GM12878 (cell line): ENCODE measurements at regions not wholly inside any gene's neighbourhood (a gene's known extent, or its start where the extent isn't known, plus 50 kb on each side); places are given as distances from the start of the nearest gene placed in this dataset.

Source experiments
- ATAC-seq: fragments of 200-7000 bp; cut with Tn5 transposase; 3 replicates; pipeline ENCODE4 v1.9.1; 2020; ENCODE audit warnings: mild to moderate bottlenecking, moderate library complexity
- BruUV-seq: library from RNA; stranded (reverse); fragments of 400-500 nt; replicated peaks from 2 replicates; lab custom pipeline; 2021; lab: Mats Ljungman, UMichigan
- CTCF ChIA-PET: fragments of 300-600 bp; sonication (Branson Sonifier 250); formaldehyde crosslinking; extraction: SDS; loops from one replicate; lab custom pipeline; 2021; ENCODE audit warnings: inconsistent platforms; lab: Yijun Ruan, JAX
- POLR2A ChIA-PET: fragments of 350-600 bp; formaldehyde crosslinking; extraction: SDS; loops from one replicate; lab custom pipeline; 2021; ENCODE audit warnings: inconsistent platforms; lab: Charles Lee
- RAD21 ChIA-PET: fragments of 300-600 bp; sonication (Branson Sonifier 250); formaldehyde crosslinking; loops from one replicate; lab custom pipeline; 2023; ENCODE audit warnings: antibody characterized with exemption; ENCODE audit not compliant: unreplicated experiment; lab: Charles Lee
- SMC1A ChIA-PET: fragments of 300-600 bp; sonication (Branson Sonifier 250); formaldehyde crosslinking; loops from one replicate; lab custom pipeline; 2023; ENCODE audit not compliant: unreplicated experiment, uncharacterized antibody; lab: Charles Lee
- DNase-seq: peaks from one replicate; pipeline ENCODE4 v3.0.0-alpha.2; 2011; ENCODE audit warnings: low read depth, low spot score
- FAIRE-seq: peaks from 3 replicates; lab custom pipeline; 2011; peaks lifted over from hg19 to GRCh38; lab: Jason Lieb, UNC
- H2AFZ ChIP-seq: 2 replicates; pipeline ENCODE4 v1.6.0; 2011; ENCODE audit warnings: low read depth, low read length, control low read depth; ENCODE audit not compliant: control insufficient read depth
- H3K27ac ChIP-seq: 2 replicates; pipeline ENCODE4 v1.5.1; 2011; ENCODE audit warnings: control low read depth; ENCODE audit not compliant: control insufficient read depth, insufficient read depth
- H3K27me3 ChIP-seq, 2 experiments: replicated peaks in 1 of 2; 2 replicates each; pipeline versions ENCODE4 v1.6.0 to v1.6.1; 2011; ENCODE audit warnings: low read length in 1 of 2; ENCODE audit not compliant: control insufficient read depth in 2 of 2, insufficient read depth in 2 of 2
- H3K36me3 ChIP-seq, 2 experiments: 2 replicates each; pipeline ENCODE4 v1.5.1; 2011; ENCODE audit warnings: low read length in 1 of 2; ENCODE audit not compliant: control insufficient read depth in 2 of 2, insufficient read depth in 2 of 2
- H3K4me1 ChIP-seq: 2 replicates; pipeline ENCODE4 v1.6.1; 2011; ENCODE audit warnings: mild to moderate bottlenecking, low read length, moderate library complexity, mixed read lengths; ENCODE audit not compliant: control insufficient read depth, insufficient read depth
- H3K4me2 ChIP-seq: 2 replicates; pipeline ENCODE4 v1.6.0; 2011; ENCODE audit warnings: control low read depth; ENCODE audit not compliant: control insufficient read depth, insufficient read depth
- H3K4me3 ChIP-seq: fragments of 200-600 bp; sonication (generic); 2 replicates; pipeline ENCODE4 v1.5.1; 2016
- H3K79me2 ChIP-seq: 2 replicates; pipeline ENCODE4 v1.6.0; 2011; ENCODE audit warnings: low read length; ENCODE audit not compliant: control insufficient read depth, insufficient read depth
- H3K9ac ChIP-seq: 2 replicates; pipeline ENCODE4 v1.8.0; 2011; ENCODE audit warnings: low read length, control low read depth, mixed read lengths; ENCODE audit not compliant: control insufficient read depth, insufficient read depth
- H3K9me3 ChIP-seq: replicated peaks from 3 replicates; pipeline ENCODE4 v1.5.1; 2011; ENCODE audit warnings: mild to moderate bottlenecking, low read length; ENCODE audit not compliant: control insufficient read depth, insufficient read depth
- H4K20me1 ChIP-seq: 2 replicates; pipeline ENCODE4 v1.6.0; 2011; ENCODE audit not compliant: control insufficient read depth, insufficient read depth
- BHLHE40 ChIP-seq, 2 experiments: fragments of 450-650 bp in 1 of 2; IDR thresholded peaks; 2 replicates each; pipeline ENCODE4 v1.6.1; 2011 to 2017; ENCODE audit warnings: low read depth in 2 of 2, borderline replicate concordance in 1 of 2, improper control_type of control experiment in 1 of 2, low read length in 1 of 2, mild to moderate bottlenecking in 1 of 2
- BMI1 ChIP-seq: fragments of 450-650 bp; IDR thresholded peaks from 2 replicates; pipeline ENCODE4 v1.6.1; 2016; ENCODE audit warnings: mild to moderate bottlenecking, moderate library complexity, borderline replicate concordance
- CHD1 ChIP-seq: IDR thresholded peaks from 2 replicates; pipeline ENCODE4 v1.6.1; 2012; ENCODE audit warnings: low read depth, low read length, improper control_type of control experiment
- ESRRA ChIP-seq: IDR thresholded peaks from 2 replicates; pipeline ENCODE4 v1.6.1; 2012; ENCODE audit warnings: mild to moderate bottlenecking, low read length, improper control_type of control experiment
- JUNB ChIP-seq: IDR thresholded peaks from 2 replicates; pipeline ENCODE4 v1.6.1; 2016; ENCODE audit warnings: antibody characterized with exemption, mild to moderate bottlenecking
- MEF2B ChIP-seq: fragments of 450-650 bp; IDR thresholded peaks from 2 replicates; pipeline ENCODE4 v1.6.1; 2018; ENCODE audit warnings: mild to moderate bottlenecking, moderate library complexity; ENCODE audit not compliant: partially characterized antibody, poor library complexity, severe bottlenecking
- NR2C1 ChIP-seq: fragments of 450-650 bp; IDR thresholded peaks from 2 replicates; pipeline ENCODE4 v1.6.1; 2017; ENCODE audit warnings: antibody characterized with exemption, mild to moderate bottlenecking, moderate library complexity
- POLR2A ChIP-seq: IDR thresholded peaks from 2 replicates; pipeline ENCODE4 v1.6.1; 2011; ENCODE audit warnings: low read depth, mild to moderate bottlenecking, low read length
- RAD21 ChIP-seq: IDR thresholded peaks from 2 replicates; pipeline ENCODE4 v1.6.1; 2011; ENCODE audit warnings: mild to moderate bottlenecking, low read depth, low read length, moderate library complexity; ENCODE audit not compliant: insufficient read depth
- RB1 ChIP-seq: fragments of 450-650 bp; formaldehyde crosslinking; IDR thresholded peaks from 2 replicates; pipeline ENCODE4 v1.6.1; 2017; ENCODE audit warnings: mild to moderate bottlenecking, borderline replicate concordance
- RBBP5 ChIP-seq: fragments of 200-600 bp; sonication (generic); conservative IDR thresholded peaks from 2 replicates; pipeline ENCODE4 v1.6.1; 2016
- RELA ChIP-seq: fragments of 450-650 bp; IDR thresholded peaks from 2 replicates; pipeline ENCODE4 v1.8.0; 2014; ENCODE audit warnings: borderline replicate concordance; ENCODE audit not compliant: partially characterized antibody
- SMARCA5 ChIP-seq: fragments of 450-650 bp; IDR thresholded peaks from 2 replicates; pipeline ENCODE4 v1.6.1; 2017; ENCODE audit warnings: mild to moderate bottlenecking
- SMC3 ChIP-seq: IDR thresholded peaks from 2 replicates; pipeline ENCODE4 v1.6.1; 2011; ENCODE audit warnings: low read length, improper control_type of control experiment, borderline replicate concordance
- SP1 ChIP-seq: IDR thresholded peaks from one replicate; pipeline ENCODE4 v1.6.1; 2011; ENCODE audit warnings: low read depth, low read length
- SPI1 ChIP-seq: IDR thresholded peaks from 2 replicates; pipeline ENCODE4 v1.6.1; 2011; ENCODE audit warnings: low read depth, mild to moderate bottlenecking, low read length, moderate library complexity, borderline replicate concordance; ENCODE audit not compliant: insufficient read depth
- SUZ12 ChIP-seq: fragments of 200-600 bp; sonication (generic); IDR thresholded peaks from one replicate; pipeline ENCODE4 v1.6.1; 2018; ENCODE audit warnings: antibody characterized with exemption, mild to moderate bottlenecking; ENCODE audit not compliant: unreplicated experiment
- TCF3 ChIP-seq: IDR thresholded peaks from 2 replicates; pipeline ENCODE4 v1.6.1; 2012; ENCODE audit warnings: low read depth, mild to moderate bottlenecking, low read length, borderline replicate concordance; ENCODE audit not compliant: insufficient read depth
- WRNIP1 ChIP-seq: IDR thresholded peaks from 2 replicates; pipeline ENCODE4 v1.6.1; 2011; ENCODE audit warnings: low read depth, low read length, improper control_type of control experiment, borderline replicate concordance
- YBX1 ChIP-seq: fragments of 450-650 bp; IDR thresholded peaks from 2 replicates; pipeline ENCODE4 v1.6.1; 2016; ENCODE audit warnings: antibody characterized with exemption
- WGBS: methylation state at CpG from one replicate; pipeline ENCODE4 v1.1.6; 2016; ENCODE audit warnings: low lambda C conversion rate; ENCODE audit not compliant: insufficient replicate concordance, insufficient coverage; ENCODE audit errors: missing lambda C conversion rate; 5-methylcytosine and 5-hydroxymethylcytosine counted together
- in situ Hi-C: fragments of 300-500 bp; cut with MboI; formaldehyde crosslinking; loops from 9 replicates; pipeline ENCODE4 v1.14.3; 2018; ENCODE audit warnings: mixed read lengths
- intact Hi-C: fragments of 100-400 bp; cut with micrococcal nuclease; formaldehyde crosslinking; loops from one replicate; pipeline ENCODE4 v1.14.2; 2022; ENCODE audit not compliant: unreplicated experiment
- TF ChIP-seq, protein P1 (sequence below): fragments of 450-650 bp; IDR thresholded peaks from 2 replicates; pipeline ENCODE4 v1.6.1; 2017; ENCODE audit warnings: antibody characterized with exemption, mild to moderate bottlenecking, moderate library complexity

DNA sequence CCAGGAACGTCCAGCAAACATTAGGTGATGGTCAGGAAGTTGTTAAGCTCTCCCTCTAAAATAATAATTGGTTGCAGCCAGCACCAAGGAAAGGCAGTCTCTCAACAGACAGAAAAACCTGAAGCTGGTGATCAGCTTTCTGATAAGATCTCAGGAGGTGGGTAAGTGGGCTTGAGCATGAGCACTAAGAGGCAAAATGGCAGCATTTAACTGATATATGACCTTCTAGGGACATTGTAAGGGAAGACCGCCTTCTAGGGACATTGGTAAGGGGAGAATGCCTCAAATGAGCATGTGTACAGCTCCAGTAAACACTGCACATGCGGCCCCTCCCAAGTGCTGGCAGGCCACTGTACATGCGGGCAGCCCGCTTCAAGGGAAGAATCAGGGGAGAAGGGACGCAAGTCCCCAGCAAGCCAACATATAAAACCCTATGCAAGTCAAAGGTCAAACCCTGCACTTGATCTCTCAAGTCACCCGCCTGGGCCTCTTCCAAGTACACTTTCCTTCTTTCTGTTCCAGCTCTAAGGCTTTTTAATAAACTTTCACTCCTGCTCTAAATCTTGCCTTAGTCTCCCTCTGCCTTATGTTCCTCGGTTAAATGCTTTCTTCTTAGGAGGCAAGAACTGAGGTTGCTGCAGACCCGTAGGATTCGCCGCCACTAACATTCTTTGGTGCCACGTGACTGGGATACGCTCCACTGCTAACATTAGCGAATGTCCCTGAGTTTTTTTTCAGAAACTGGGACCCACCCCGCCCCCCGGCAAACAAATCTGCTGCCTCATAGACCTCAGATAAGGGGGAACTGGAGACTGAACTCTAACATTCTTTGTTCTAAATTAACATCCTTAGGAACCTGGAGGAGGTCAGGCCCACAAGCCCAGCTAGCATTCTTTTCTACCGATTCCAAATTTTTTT, 463.8 kb downstream of the LPIN1 start (continued):
- TF ChIP-seq MEF2B: no peak

DNA sequence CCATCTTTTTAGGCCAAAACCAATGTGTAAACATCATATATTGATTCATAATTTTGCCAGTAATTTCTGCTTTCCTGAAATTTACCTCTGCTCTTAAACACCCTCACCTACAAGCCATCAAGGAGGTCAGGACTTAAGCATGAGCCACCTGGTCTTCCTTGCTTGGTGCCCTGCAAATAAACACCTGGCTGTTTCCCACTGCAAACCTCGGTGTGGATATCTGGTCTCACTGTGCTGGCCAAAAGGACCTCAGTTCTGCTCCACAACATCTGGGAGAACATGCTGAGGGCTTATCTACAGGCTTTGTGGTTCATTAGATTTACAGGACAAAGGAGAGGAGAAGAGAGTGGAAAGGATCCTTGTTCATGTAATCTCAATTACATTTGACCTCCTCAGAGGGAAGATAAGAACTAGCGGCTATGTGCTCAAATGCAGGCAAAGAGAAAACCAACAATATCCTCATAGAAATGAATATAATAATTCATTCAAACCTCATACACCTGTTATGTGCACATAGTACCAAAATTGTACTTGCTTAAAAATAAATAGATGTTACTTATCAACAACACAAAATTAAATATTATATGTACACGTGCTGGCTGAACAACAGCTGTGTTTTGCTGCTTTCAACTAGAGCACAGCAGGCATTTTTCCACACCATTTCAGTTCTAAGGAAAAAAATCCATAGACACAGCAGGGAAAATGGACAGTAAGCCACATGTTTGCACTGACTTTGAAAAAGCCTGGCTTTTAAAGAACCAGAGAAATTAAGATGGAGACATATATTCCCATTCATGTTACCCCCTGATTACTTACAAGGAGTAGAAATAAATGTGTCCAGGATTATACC, 465.1 kb downstream of the LPIN1 start:
- Histone ChIP-seq H3K9me3 (no peaks in the 10 kb centered on the region), H3K4me3 (no peak overlapping the region), H3K4me1 (no peaks in the 10 kb centered on the region), H4K20me1 (no peaks in the 10 kb centered on the region), H3K27me3 (no peaks in the 10 kb centered on the region), H3K79me2 (no peaks in the 10 kb centered on the region), H2AFZ (no peak overlapping the region), H3K9ac (no peak overlapping the region), H3K27ac (no peak overlapping the region), H3K36me3 (no peaks in the 10 kb centered on the region), H3K4me2 (no peak overlapping the region)
- ATAC-seq: no peak
- no TSS peak for BruUV-seq
- ChIA-PET CTCF (interaction anchor here (0.7 kb wide), 1 partner anchor 23 kb away, joined by 5 read pairs; no protein-coding TSS in a partner anchor), RAD21 (no interaction called here), SMC1A (no interaction called here), POLR2A (no interaction called here)
- intact Hi-C loops: no loop called here
- in situ Hi-C loops: no loop called here
- FAIRE-seq: no peak
- WGBS: 96% methylated on average over 3 of the region's 3 CpGs
- TF ChIP-seq CHD1 (no peak), POLR2A (no peak), BHLHE40 (IDR thresholded peaks at IDR 0.05; ENCODE audit: borderline replicate concordance in 1 of 2, low read depth in 2 of 2, low read length in 1 of 2) (no peak), JUNB (no peak), RBBP5 (no peak), YBX1 (no peak), RB1 (no peak), SUZ12 (no peak), SPI1 (no peak), RAD21 (no peak), RELA (no peak), SMC3 (no peak), BMI1 (no peak), ESRRA (no peak), NR2C1 (no peak), SMARCA5 (no peak), WRNIP1 (no peak), SP1 (no peak), TCF3 (no peak)
- TF ChIP-seq, protein P1, sequence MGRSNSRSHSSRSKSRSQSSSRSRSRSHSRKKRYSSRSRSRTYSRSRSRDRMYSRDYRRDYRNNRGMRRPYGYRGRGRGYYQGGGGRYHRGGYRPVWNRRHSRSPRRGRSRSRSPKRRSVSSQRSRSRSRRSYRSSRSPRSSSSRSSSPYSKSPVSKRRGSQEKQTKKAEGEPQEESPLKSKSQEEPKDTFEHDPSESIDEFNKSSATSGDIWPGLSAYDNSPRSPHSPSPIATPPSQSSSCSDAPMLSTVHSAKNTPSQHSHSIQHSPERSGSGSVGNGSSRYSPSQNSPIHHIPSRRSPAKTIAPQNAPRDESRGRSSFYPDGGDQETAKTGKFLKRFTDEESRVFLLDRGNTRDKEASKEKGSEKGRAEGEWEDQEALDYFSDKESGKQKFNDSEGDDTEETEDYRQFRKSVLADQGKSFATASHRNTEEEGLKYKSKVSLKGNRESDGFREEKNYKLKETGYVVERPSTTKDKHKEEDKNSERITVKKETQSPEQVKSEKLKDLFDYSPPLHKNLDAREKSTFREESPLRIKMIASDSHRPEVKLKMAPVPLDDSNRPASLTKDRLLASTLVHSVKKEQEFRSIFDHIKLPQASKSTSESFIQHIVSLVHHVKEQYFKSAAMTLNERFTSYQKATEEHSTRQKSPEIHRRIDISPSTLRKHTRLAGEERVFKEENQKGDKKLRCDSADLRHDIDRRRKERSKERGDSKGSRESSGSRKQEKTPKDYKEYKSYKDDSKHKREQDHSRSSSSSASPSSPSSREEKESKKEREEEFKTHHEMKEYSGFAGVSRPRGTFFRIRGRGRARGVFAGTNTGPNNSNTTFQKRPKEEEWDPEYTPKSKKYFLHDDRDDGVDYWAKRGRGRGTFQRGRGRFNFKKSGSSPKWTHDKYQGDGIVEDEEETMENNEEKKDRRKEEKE: no peak
- DNase-seq: no peak
